Prostate gland (tissue), 2 donors: ENCODE measurements at regions not wholly inside any gene's neighbourhood (a gene's known extent, or its start where the extent isn't known, plus 50 kb on each side); places are given as distances from the start of the nearest gene placed in this dataset.

ENCODE experiments used
- POLR2AphosphoS5 ChIP-seq: sonication (generic); formaldehyde crosslinking; IDR thresholded peaks from one replicate; pipeline ENCODE4 v1.6.1; 2017; ENCODE audit warnings: antibody characterized with exemption
- TF ChIP-seq, protein P1 (sequence below), 4 experiments: fragments of 200-600 bp in 2 of 4; fragments of 450-650 bp in 2 of 4; sonication (generic) in 2 of 4; IDR thresholded peaks; 1 replicate in 3 of 4; 2 replicates in 1 of 4; pipeline ENCODE4 v1.5.1; 2016 to 2019; ENCODE audit warnings: antibody characterized with exemption in 4 of 4, mild to moderate bottlenecking in 2 of 4, moderate library complexity in 2 of 4

DNA sequence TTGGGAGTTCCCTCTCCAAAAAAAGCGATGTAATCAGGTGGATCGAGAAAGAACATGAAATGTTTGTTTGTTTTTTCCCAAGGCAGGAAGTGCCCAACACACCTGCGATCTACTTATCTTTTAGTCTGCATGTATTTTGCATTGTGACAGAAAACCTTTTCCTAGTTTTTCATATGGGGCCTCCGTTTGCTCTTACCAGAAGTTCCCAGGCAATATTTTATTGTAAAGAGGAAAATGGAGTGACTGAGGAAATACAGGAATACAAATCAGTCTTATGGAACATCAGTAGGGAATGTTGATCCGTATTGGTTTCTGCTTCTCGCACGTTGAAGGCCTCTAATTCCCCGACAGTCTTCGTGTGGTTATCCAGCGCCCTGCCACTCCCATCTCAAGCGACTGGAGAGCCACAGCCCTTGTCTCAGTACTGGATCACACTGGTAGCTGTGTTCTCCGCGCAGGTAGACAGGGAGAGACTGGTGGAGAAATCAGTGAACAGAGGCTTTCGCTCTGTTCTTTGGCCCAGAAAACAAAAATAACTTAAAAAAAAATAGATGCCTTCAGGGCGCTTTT, 107.4 kb downstream of the TRIM27 start:
- TF ChIP-seq POLR2AphosphoS5: no peak
- TF ChIP-seq, protein P1, sequence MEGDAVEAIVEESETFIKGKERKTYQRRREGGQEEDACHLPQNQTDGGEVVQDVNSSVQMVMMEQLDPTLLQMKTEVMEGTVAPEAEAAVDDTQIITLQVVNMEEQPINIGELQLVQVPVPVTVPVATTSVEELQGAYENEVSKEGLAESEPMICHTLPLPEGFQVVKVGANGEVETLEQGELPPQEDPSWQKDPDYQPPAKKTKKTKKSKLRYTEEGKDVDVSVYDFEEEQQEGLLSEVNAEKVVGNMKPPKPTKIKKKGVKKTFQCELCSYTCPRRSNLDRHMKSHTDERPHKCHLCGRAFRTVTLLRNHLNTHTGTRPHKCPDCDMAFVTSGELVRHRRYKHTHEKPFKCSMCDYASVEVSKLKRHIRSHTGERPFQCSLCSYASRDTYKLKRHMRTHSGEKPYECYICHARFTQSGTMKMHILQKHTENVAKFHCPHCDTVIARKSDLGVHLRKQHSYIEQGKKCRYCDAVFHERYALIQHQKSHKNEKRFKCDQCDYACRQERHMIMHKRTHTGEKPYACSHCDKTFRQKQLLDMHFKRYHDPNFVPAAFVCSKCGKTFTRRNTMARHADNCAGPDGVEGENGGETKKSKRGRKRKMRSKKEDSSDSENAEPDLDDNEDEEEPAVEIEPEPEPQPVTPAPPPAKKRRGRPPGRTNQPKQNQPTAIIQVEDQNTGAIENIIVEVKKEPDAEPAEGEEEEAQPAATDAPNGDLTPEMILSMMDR (IDR thresholded peaks at IDR 0.05): no peak
